ENCODE measurements at regions not wholly inside any gene's neighbourhood (a gene's known extent, or its start where the extent isn't known, plus 50 kb on each side); places are given as distances from the start of the nearest gene placed in this dataset.

- TF ChIP-seq POLR2AphosphoS5 (IDR thresholded peaks at IDR 0.05; ENCODE audit: borderline replicate concordance, low read depth, low read length) (no peak), EZH2 (IDR thresholded peaks at IDR 0.05) (no peak), FOXP2 (optimal IDR thresholded peaks at IDR 0.05; ENCODE audit: control extremely low read depth, extremely low read length, insufficient read depth) (no peak)
- DNase-seq (ENCODE audit: low read depth, low spot score), result no peak
- Histone ChIP-seq H3K4me3 (no peak overlapping the region), H3K36me3 (ENCODE audit: insufficient read depth, low read length) (no peaks in the 10 kb centered on the region), H3K9me3 (ENCODE audit: low read depth, low read length) (no peaks in the 10 kb centered on the region), H3K27ac (no peak overlapping the region), H3K9ac (ENCODE audit: insufficient read length) (no peak overlapping the region)
These were observed 646.1 kb upstream of the PCDH20 start for GRCh38 chr13:62061751-62062150.

GRCh38 chr13:62060570-62060969 is 644.9 kb upstream of the PCDH20 start:
- Histone ChIP-seq H3K9me3 (ENCODE audit: low read depth, low read length) (no peaks in the 10 kb centered on the region), H3K36me3 (ENCODE audit: insufficient read depth, low read length) (no peaks in the 10 kb centered on the region), H3K4me3 (no peak overlapping the region), H3K9ac (ENCODE audit: insufficient read length) (no peak overlapping the region), H3K27ac (no peak overlapping the region)
- DNase-seq (ENCODE audit: low read depth, low spot score), result no peak
- TF ChIP-seq POLR2AphosphoS5 (IDR thresholded peaks at IDR 0.05; ENCODE audit: borderline replicate concordance, low read depth, low read length) (no peak), EZH2 (IDR thresholded peaks at IDR 0.05) (no peak)

GRCh38 chr13:62057286-62057685 is 641.6 kb upstream of the PCDH20 start:
- Histone ChIP-seq H3K9me3 (ENCODE audit: low read depth, low read length) (no peaks in the 10 kb centered on the region), H3K27ac (no peak overlapping the region), H3K36me3 (ENCODE audit: insufficient read depth, low read length) (no peaks in the 10 kb centered on the region), H3K9ac (ENCODE audit: insufficient read length) (no peak overlapping the region), H3K4me3 (no peak overlapping the region)
- TF ChIP-seq FOXP2 (optimal IDR thresholded peaks at IDR 0.05; ENCODE audit: control extremely low read depth, extremely low read length, insufficient read depth) (no peak), POLR2AphosphoS5 (IDR thresholded peaks at IDR 0.05; ENCODE audit: borderline replicate concordance, low read depth, low read length) (no peak), EZH2 (IDR thresholded peaks at IDR 0.05) (no peak)
- no peak for DNase-seq (ENCODE audit: low read depth, low spot score)

GRCh38 chr13:62049992-62050391 is 634.3 kb upstream of the PCDH20 start:
- H3K9ac ChIP-seq (ENCODE audit: insufficient read length), result no peak overlapping the region

GRCh38 chr13:62046512-62046911 is 630.9 kb upstream of the PCDH20 start:
- Histone ChIP-seq H3K4me3 (no peak overlapping the region), H3K9ac (ENCODE audit: insufficient read length) (no peak overlapping the region), H3K9me3 (ENCODE audit: low read depth, low read length) (no peaks in the 10 kb centered on the region), H3K36me3 (ENCODE audit: insufficient read depth, low read length) (no peaks in the 10 kb centered on the region), H3K27ac (no peak overlapping the region)
- TF ChIP-seq FOXP2 (optimal IDR thresholded peaks at IDR 0.05; ENCODE audit: control extremely low read depth, extremely low read length, insufficient read depth), result no peak
- no peak for TF ChIP-seq EZH2 (IDR thresholded peaks at IDR 0.05)
- no peak for TF ChIP-seq POLR2AphosphoS5 (IDR thresholded peaks at IDR 0.05; ENCODE audit: borderline replicate concordance, low read depth, low read length)
- no peak for DNase-seq (ENCODE audit: low read depth, low spot score)

More at GRCh38 chr13:62049992-62050391, 634.3 kb upstream of the PCDH20 start:
- H3K36me3 ChIP-seq (ENCODE audit: insufficient read depth, low read length), result no peaks in the 10 kb centered on the region
- no peak overlapping the region for H3K4me3 ChIP-seq
- H3K9me3 ChIP-seq (ENCODE audit: low read depth, low read length), result no peaks in the 10 kb centered on the region
- TF ChIP-seq FOXP2 (optimal IDR thresholded peaks at IDR 0.05; ENCODE audit: control extremely low read depth, extremely low read length, insufficient read depth) (no peak), EZH2 (IDR thresholded peaks at IDR 0.05) (no peak), POLR2AphosphoS5 (IDR thresholded peaks at IDR 0.05; ENCODE audit: borderline replicate concordance, low read depth, low read length) (no peak)
- no peak overlapping the region for H3K27ac ChIP-seq
- DNase-seq (ENCODE audit: low read depth, low spot score), result no peak

GRCh38 chr13:62043600-62043999 is 628.0 kb upstream of the PCDH20 start:
- Histone ChIP-seq H3K27ac (no peak overlapping the region), H3K9ac (ENCODE audit: insufficient read length) (no peak overlapping the region), H3K4me3 (no peak overlapping the region), H3K9me3 (ENCODE audit: low read depth, low read length) (no peaks in the 10 kb centered on the region), H3K36me3 (ENCODE audit: insufficient read depth, low read length) (no peaks in the 10 kb centered on the region)
- TF ChIP-seq POLR2AphosphoS5 (IDR thresholded peaks at IDR 0.05; ENCODE audit: borderline replicate concordance, low read depth, low read length) (no peak), FOXP2 (optimal IDR thresholded peaks at IDR 0.05; ENCODE audit: control extremely low read depth, extremely low read length, insufficient read depth) (no peak), EZH2 (IDR thresholded peaks at IDR 0.05) (no peak)
- DNase-seq (ENCODE audit: low read depth, low spot score), result no peak

GRCh38 chr13:62040806-62041205 is 625.2 kb upstream of the PCDH20 start:
- Histone ChIP-seq H3K4me3 (no peak overlapping the region), H3K9me3 (ENCODE audit: low read depth, low read length) (no peaks in the 10 kb centered on the region), H3K9ac (ENCODE audit: insufficient read length) (no peak overlapping the region), H3K36me3 (ENCODE audit: insufficient read depth, low read length) (no peaks in the 10 kb centered on the region), H3K27ac (no peak overlapping the region)
- no peak for DNase-seq (ENCODE audit: low read depth, low spot score)
- TF ChIP-seq FOXP2 (optimal IDR thresholded peaks at IDR 0.05; ENCODE audit: control extremely low read depth, extremely low read length, insufficient read depth), result no peak

GRCh38 chr13:62040078-62040477 is 624.4 kb upstream of the PCDH20 start:
- no peaks in the 10 kb centered on the region for H3K9me3 ChIP-seq (ENCODE audit: low read depth, low read length)
- no peak overlapping the region for H3K9ac ChIP-seq (ENCODE audit: insufficient read length)
- no peak for DNase-seq (ENCODE audit: low read depth, low spot score)
- H3K4me3 ChIP-seq, result no peak overlapping the region
- no peaks in the 10 kb centered on the region for H3K36me3 ChIP-seq (ENCODE audit: insufficient read depth, low read length)
- H3K27ac ChIP-seq, result no peak overlapping the region
- no peak for TF ChIP-seq EZH2 (IDR thresholded peaks at IDR 0.05)
- no peak for TF ChIP-seq FOXP2 (optimal IDR thresholded peaks at IDR 0.05; ENCODE audit: control extremely low read depth, extremely low read length, insufficient read depth)
- no peak for TF ChIP-seq POLR2AphosphoS5 (IDR thresholded peaks at IDR 0.05; ENCODE audit: borderline replicate concordance, low read depth, low read length)

GRCh38 chr13:62038214-62038613 is 622.6 kb upstream of the PCDH20 start:
- no peak for TF ChIP-seq EZH2 (IDR thresholded peaks at IDR 0.05)
- TF ChIP-seq POLR2AphosphoS5 (IDR thresholded peaks at IDR 0.05; ENCODE audit: borderline replicate concordance, low read depth, low read length), result no peak
- no peak for TF ChIP-seq FOXP2 (optimal IDR thresholded peaks at IDR 0.05; ENCODE audit: control extremely low read depth, extremely low read length, insufficient read depth)
- Histone ChIP-seq H3K27ac (no peak overlapping the region), H3K36me3 (ENCODE audit: insufficient read depth, low read length) (no peaks in the 10 kb centered on the region), H3K9me3 (ENCODE audit: low read depth, low read length) (no peaks in the 10 kb centered on the region), H3K4me3 (no peak overlapping the region), H3K9ac (ENCODE audit: insufficient read length) (no peak overlapping the region)
- DNase-seq (ENCODE audit: low read depth, low spot score), result no peak
